Colonic mucosa (tissue), 4 donors: ENCODE measurements at regions not wholly inside any gene's neighbourhood (a gene's known extent, or its start where the extent isn't known, plus 50 kb on each side); places are given as distances from the start of the nearest gene placed in this dataset.

Experiments used
- DNase-seq: peaks from one replicate; pipeline ENCODE4 v3.0.0-alpha.2; 2020
- H3K27ac ChIP-seq: fragments of 200-600 bp; one replicate; pipeline ENCODE4 v1.8.0; 2021
- H3K27me3 ChIP-seq: fragments of 200-600 bp; one replicate; pipeline ENCODE4 v1.8.0; 2021
- H3K36me3 ChIP-seq: fragments of 200-600 bp; one replicate; pipeline ENCODE4 v1.8.0; 2021
- H3K4me1 ChIP-seq: fragments of 200-600 bp; one replicate; pipeline ENCODE4 v1.8.0; 2021; ENCODE audit warnings: mild to moderate bottlenecking
- H3K4me3 ChIP-seq: fragments of 200-600 bp; one replicate; pipeline ENCODE4 v1.8.0; 2021
- H3K9ac ChIP-seq, 2 donors: one replicate each; pipeline ENCODE4 v1.7.0; 2013; ENCODE audit warnings: control low read depth in 2 of 2, low read depth in 2 of 2, low read length in 2 of 2
- H3K9me3 ChIP-seq: fragments of 200-600 bp; one replicate; pipeline ENCODE4 v1.8.0; 2021
- CTCF ChIP-seq: fragments of 200-600 bp; IDR thresholded peaks from one replicate; pipeline ENCODE4 v1.8.0; 2022; ENCODE audit warnings: antibody characterized with exemption, mild to moderate bottlenecking
- intact Hi-C: fragments of 100-400 bp; cut with DNase I; formaldehyde crosslinking; loops from one replicate; pipeline ENCODE4 v1.14.1; 2022
- donor health status: healthy.
- donor health status: DM: no; HTN: no; CAD: no.
- donor health status: DM: no; HTN: no; CAD: no.

GRCh38 chr10:9302140-9302746 lies 1247.8 kb downstream of the GATA3 start:
- Histone ChIP-seq H3K9ac (no peak overlapping the region), H3K4me1 (no peaks in the 10 kb centered on the region), H3K4me3 (no peak overlapping the region), H3K27me3 (no peaks in the 10 kb centered on the region), H3K27ac (no peak overlapping the region), H3K36me3 (no peaks in the 10 kb centered on the region), H3K9me3 (no peaks in the 10 kb centered on the region)
- no peak for DNase-seq
- peak; percentile 24 for TF ChIP-seq CTCF
- intact Hi-C loops = loop anchor here (5.0 to 10.0 kb wide), 3 partner anchors 1427 to 1775 kb away; no protein-coding TSS in a partner anchor

GRCh38 chr10:9305018-9305655 lies 1250.6 kb downstream of the GATA3 start:
- Histone ChIP-seq H3K27ac (no peak overlapping the region), H3K27me3 (no peaks in the 10 kb centered on the region), H3K9ac (no peak overlapping the region), H3K4me1 (no peaks in the 10 kb centered on the region), H3K36me3 (no peaks in the 10 kb centered on the region), H3K9me3 (no peaks in the 10 kb centered on the region), H3K4me3 (no peak overlapping the region)
- no peak for TF ChIP-seq CTCF
- intact Hi-C loops = loop anchor here (10.0 kb wide), 2 partner anchors 1430 to 1550 kb away; no protein-coding TSS in a partner anchor
- no peak for DNase-seq

GRCh38 chr10:9311702-9312499 lies 1257.4 kb downstream of the GATA3 start:
- no peak for TF ChIP-seq CTCF
- no peak overlapping the region for H3K4me3 ChIP-seq
- H3K4me1 ChIP-seq = no peaks in the 10 kb centered on the region
- no peak overlapping the region for H3K9ac ChIP-seq
- DNase-seq = no peak
- intact Hi-C loops = no loop called here
- H3K36me3 ChIP-seq = no peaks in the 10 kb centered on the region
- no peaks in the 10 kb centered on the region for H3K9me3 ChIP-seq
- H3K27ac ChIP-seq = no peak overlapping the region
- H3K27me3 ChIP-seq = no peaks in the 10 kb centered on the region

- DNase-seq = no peak
- no peaks in the 10 kb centered on the region for H3K36me3 ChIP-seq
- no peak overlapping the region for H3K4me3 ChIP-seq
- no peak overlapping the region for H3K27ac ChIP-seq
- no peak for TF ChIP-seq CTCF
- H3K9me3 ChIP-seq = no peaks in the 10 kb centered on the region
- intact Hi-C loops = no loop called here
- no peaks in the 10 kb centered on the region for H3K4me1 ChIP-seq
- no peaks in the 10 kb centered on the region for H3K27me3 ChIP-seq
- no peak overlapping the region for H3K9ac ChIP-seq
Measured at GRCh38 chr10:9315292-9315691, 1260.8 kb downstream of the GATA3 start.

- Histone ChIP-seq H3K9me3 (no peaks in the 10 kb centered on the region), H3K27ac (no peak overlapping the region), H3K36me3 (no peaks in the 10 kb centered on the region), H3K9ac (no peak overlapping the region), H3K4me1 (no peaks in the 10 kb centered on the region), H3K27me3 (no peaks in the 10 kb centered on the region), H3K4me3 (no peak overlapping the region)
- TF ChIP-seq CTCF = peak; percentile 85
- DNase-seq = no peak
- intact Hi-C loops = loop anchor here (10.0 kb wide), 1 partner anchor 1343 kb away; no protein-coding TSS in a partner anchor
Measured at GRCh38 chr10:9331583-9332008, 1277.1 kb downstream of the GATA3 start.
